ENCODE measurements at regions not wholly inside any gene's neighbourhood (a gene's known extent, or its start where the extent isn't known, plus 50 kb on each side); places are given as distances from the start of the nearest gene placed in this dataset.

DNA sequence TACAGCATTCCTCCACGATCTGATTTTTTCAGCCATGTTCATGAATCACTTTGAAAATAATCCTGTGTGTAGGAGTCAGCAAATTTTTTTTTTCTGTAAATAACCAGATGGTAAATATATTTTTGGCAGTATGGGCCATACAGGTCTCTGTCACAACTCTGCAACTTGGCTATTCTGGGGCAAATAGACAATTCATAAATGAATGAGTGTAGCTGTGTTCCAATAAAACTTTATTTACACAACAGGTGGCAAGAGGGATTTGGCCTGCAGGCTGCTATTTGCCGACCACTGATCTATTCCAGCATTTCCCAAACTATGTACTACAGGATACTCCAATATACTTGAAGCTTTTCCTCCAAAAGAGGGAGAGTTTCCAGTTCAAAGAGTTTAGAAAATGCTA lies 78.7 kb upstream of the SVIL start:
- Histone ChIP-seq H3K36me3 (replicated peaks in 1 of 2; ENCODE audit: control insufficient read depth in 1 of 2, insufficient read depth in 2 of 2, low read length in 1 of 2) (peaks cover 0 to 42% of the 10 kb centered on the region in 2 experiments), H3K79me2 (ENCODE audit: insufficient read depth) (peaks cover 87% of the 10 kb centered on the region), H3K9me3 (no peaks in the 10 kb centered on the region; the same call in 1 of the 2 replicates), H4K20me1 (ENCODE audit: insufficient read depth) (peaks cover 58% of the 10 kb centered on the region), H3K9me2 (no peaks in the 10 kb centered on the region), H3K4me2 (no peak overlapping the region), H3K4me3 (ENCODE audit: low read depth in 2 of 2, low read length in 1 of 2) (no peak overlapping the region), H3K9ac (no peak overlapping the region), H2AFZ (ENCODE audit: low read depth) (no peak overlapping the region), H3K4me1 (ENCODE audit: control insufficient read depth in 1 of 2, insufficient read depth in 2 of 2, low read depth in 1 of 2, low read length in 1 of 2) (no peaks in the 10 kb centered on the region), H3F3A (replicated peaks; ENCODE audit: insufficient read depth) (peaks cover 29% of the 10 kb centered on the region), H3K27ac (ENCODE audit: low read depth in 2 of 2, low read length in 1 of 2) (peak overlapping the region in 1 of 2 experiments; percentile 66; a peak in 1 of 4 replicates), H3K27me3 (ENCODE audit: insufficient read depth) (no peaks in the 10 kb centered on the region)
- DNase-seq: no peak
- 84% methylated on average over 2 of the region's 2 CpGs for WGBS (ENCODE audit: low lambda C conversion rate)
- no peak for TF ChIP-seq CHD2 (IDR thresholded peaks at IDR 0.05; ENCODE audit: low read length, partially characterized antibody)
- no peak for TF ChIP-seq RCOR1 (IDR thresholded peaks at IDR 0.05; ENCODE audit: low read length)
- TF ChIP-seq EZH2phosphoT487 (IDR thresholded peaks at IDR 0.05; ENCODE audit: borderline replicate concordance, low read depth): no peak
- TF ChIP-seq JUND (IDR thresholded peaks at IDR 0.05): no peak
- TF ChIP-seq RXRA (IDR thresholded peaks at IDR 0.05; ENCODE audit: borderline replicate concordance, low read depth): no peak
- TF ChIP-seq FOXJ3 (CRISPR knock-in tag; IDR thresholded peaks at IDR 0.05): no peak
- TF ChIP-seq FOXM1 (IDR thresholded peaks at IDR 0.05; ENCODE audit: low read depth): no peak
- TF ChIP-seq TCF12 (IDR thresholded peaks at IDR 0.05): no peak
- TF ChIP-seq, protein P1, sequence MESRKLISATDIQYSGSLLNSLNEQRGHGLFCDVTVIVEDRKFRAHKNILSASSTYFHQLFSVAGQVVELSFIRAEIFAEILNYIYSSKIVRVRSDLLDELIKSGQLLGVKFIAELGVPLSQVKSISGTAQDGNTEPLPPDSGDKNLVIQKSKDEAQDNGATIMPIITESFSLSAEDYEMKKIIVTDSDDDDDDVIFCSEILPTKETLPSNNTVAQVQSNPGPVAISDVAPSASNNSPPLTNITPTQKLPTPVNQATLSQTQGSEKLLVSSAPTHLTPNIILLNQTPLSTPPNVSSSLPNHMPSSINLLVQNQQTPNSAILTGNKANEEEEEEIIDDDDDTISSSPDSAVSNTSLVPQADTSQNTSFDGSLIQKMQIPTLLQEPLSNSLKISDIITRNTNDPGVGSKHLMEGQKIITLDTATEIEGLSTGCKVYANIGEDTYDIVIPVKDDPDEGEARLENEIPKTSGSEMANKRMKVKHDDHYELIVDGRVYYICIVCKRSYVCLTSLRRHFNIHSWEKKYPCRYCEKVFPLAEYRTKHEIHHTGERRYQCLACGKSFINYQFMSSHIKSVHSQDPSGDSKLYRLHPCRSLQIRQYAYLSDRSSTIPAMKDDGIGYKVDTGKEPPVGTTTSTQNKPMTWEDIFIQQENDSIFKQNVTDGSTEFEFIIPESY (IDR thresholded peaks at IDR 0.05; ENCODE audit: borderline replicate concordance, low read depth): no peak
- no peak for TF ChIP-seq EP300 (IDR thresholded peaks at IDR 0.05; ENCODE audit: borderline replicate concordance in 1 of 2, low read depth in 1 of 2, low read length in 1 of 2)
- TF ChIP-seq, protein P2, sequence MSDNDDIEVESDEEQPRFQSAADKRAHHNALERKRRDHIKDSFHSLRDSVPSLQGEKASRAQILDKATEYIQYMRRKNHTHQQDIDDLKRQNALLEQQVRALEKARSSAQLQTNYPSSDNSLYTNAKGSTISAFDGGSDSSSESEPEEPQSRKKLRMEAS (IDR thresholded peaks at IDR 0.05; ENCODE audit: low read depth): no peak
- TF ChIP-seq, protein P3, sequence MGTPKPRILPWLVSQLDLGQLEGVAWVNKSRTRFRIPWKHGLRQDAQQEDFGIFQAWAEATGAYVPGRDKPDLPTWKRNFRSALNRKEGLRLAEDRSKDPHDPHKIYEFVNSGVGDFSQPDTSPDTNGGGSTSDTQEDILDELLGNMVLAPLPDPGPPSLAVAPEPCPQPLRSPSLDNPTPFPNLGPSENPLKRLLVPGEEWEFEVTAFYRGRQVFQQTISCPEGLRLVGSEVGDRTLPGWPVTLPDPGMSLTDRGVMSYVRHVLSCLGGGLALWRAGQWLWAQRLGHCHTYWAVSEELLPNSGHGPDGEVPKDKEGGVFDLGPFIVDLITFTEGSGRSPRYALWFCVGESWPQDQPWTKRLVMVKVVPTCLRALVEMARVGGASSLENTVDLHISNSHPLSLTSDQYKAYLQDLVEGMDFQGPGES (IDR thresholded peaks at IDR 0.05; ENCODE audit: low read depth, low read length): no peak
- TF ChIP-seq, protein P4, sequence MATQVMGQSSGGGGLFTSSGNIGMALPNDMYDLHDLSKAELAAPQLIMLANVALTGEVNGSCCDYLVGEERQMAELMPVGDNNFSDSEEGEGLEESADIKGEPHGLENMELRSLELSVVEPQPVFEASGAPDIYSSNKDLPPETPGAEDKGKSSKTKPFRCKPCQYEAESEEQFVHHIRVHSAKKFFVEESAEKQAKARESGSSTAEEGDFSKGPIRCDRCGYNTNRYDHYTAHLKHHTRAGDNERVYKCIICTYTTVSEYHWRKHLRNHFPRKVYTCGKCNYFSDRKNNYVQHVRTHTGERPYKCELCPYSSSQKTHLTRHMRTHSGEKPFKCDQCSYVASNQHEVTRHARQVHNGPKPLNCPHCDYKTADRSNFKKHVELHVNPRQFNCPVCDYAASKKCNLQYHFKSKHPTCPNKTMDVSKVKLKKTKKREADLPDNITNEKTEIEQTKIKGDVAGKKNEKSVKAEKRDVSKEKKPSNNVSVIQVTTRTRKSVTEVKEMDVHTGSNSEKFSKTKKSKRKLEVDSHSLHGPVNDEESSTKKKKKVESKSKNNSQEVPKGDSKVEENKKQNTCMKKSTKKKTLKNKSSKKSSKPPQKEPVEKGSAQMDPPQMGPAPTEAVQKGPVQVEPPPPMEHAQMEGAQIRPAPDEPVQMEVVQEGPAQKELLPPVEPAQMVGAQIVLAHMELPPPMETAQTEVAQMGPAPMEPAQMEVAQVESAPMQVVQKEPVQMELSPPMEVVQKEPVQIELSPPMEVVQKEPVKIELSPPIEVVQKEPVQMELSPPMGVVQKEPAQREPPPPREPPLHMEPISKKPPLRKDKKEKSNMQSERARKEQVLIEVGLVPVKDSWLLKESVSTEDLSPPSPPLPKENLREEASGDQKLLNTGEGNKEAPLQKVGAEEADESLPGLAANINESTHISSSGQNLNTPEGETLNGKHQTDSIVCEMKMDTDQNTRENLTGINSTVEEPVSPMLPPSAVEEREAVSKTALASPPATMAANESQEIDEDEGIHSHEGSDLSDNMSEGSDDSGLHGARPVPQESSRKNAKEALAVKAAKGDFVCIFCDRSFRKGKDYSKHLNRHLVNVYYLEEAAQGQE (IDR thresholded peaks at IDR 0.05; ENCODE audit: low read depth, low read length): no peak
- no peak for TF ChIP-seq MEF2A (IDR thresholded peaks at IDR 0.05; ENCODE audit: borderline replicate concordance, low read depth)
- no peak for TF ChIP-seq SIN3A (IDR thresholded peaks at IDR 0.05; ENCODE audit: borderline replicate concordance, low read depth, low read length)
- no peak for TF ChIP-seq TAF1 (IDR thresholded peaks at IDR 0.05; ENCODE audit: borderline replicate concordance, low read depth, low read length)
- TF ChIP-seq, protein P5, sequence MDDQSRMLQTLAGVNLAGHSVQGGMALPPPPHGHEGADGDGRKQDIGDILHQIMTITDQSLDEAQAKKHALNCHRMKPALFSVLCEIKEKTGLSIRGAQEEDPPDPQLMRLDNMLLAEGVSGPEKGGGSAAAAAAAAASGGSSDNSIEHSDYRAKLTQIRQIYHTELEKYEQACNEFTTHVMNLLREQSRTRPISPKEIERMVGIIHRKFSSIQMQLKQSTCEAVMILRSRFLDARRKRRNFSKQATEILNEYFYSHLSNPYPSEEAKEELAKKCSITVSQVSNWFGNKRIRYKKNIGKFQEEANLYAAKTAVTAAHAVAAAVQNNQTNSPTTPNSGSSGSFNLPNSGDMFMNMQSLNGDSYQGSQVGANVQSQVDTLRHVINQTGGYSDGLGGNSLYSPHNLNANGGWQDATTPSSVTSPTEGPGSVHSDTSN (IDR thresholded peaks at IDR 0.05): no peak
- TF ChIP-seq, protein P6, sequence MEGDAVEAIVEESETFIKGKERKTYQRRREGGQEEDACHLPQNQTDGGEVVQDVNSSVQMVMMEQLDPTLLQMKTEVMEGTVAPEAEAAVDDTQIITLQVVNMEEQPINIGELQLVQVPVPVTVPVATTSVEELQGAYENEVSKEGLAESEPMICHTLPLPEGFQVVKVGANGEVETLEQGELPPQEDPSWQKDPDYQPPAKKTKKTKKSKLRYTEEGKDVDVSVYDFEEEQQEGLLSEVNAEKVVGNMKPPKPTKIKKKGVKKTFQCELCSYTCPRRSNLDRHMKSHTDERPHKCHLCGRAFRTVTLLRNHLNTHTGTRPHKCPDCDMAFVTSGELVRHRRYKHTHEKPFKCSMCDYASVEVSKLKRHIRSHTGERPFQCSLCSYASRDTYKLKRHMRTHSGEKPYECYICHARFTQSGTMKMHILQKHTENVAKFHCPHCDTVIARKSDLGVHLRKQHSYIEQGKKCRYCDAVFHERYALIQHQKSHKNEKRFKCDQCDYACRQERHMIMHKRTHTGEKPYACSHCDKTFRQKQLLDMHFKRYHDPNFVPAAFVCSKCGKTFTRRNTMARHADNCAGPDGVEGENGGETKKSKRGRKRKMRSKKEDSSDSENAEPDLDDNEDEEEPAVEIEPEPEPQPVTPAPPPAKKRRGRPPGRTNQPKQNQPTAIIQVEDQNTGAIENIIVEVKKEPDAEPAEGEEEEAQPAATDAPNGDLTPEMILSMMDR (IDR thresholded peaks at IDR 0.05): no peak
- no peak for TF ChIP-seq GABPA (IDR thresholded peaks at IDR 0.05; ENCODE audit: low read depth)
- CTCF ChIA-PET: no interaction called here
- POLR2A ChIA-PET: no interaction called here

Data from SK-N-SH (cell line).